ENCODE measurements at regions not wholly inside any gene's neighbourhood (a gene's known extent, or its start where the extent isn't known, plus 50 kb on each side); places are given as distances from the start of the nearest gene placed in this dataset.

- DNase-seq (ENCODE audit: low read depth in 3 of 3) = no peak
These were observed 587.7 kb downstream of the BRD1 start for GRCh38 chr22:49240016-49240380.

- no peak for DNase-seq (ENCODE audit: low read depth in 3 of 3)
These were observed 588.2 kb downstream of the BRD1 start for GRCh38 chr22:49239264-49240015.

- no peak for DNase-seq (ENCODE audit: low read depth in 3 of 3)
These were observed 589.2 kb downstream of the BRD1 start for GRCh38 chr22:49238181-49239141.

GRCh38 chr22:49237703-49238102 is 590.0 kb downstream of the BRD1 start:
- no peak for DNase-seq (ENCODE audit: low read depth in 3 of 3)

- DNase-seq (ENCODE audit: low read depth in 3 of 3) = no peak
These were observed 590.4 kb downstream of the BRD1 start for GRCh38 chr22:49237279-49237678.

- DNase-seq (ENCODE audit: low read depth in 3 of 3) = no peak
These were observed 591.1 kb downstream of the BRD1 start for GRCh38 chr22:49236541-49237075.

- no peak for DNase-seq (ENCODE audit: low read depth in 3 of 3)
These were observed 592.0 kb downstream of the BRD1 start for GRCh38 chr22:49235463-49236300.

GRCh38 chr22:49234459-49234858 is 593.2 kb downstream of the BRD1 start:
- no peak for DNase-seq (ENCODE audit: low read depth in 3 of 3)

GRCh38 chr22:49233507-49234100 is 594.1 kb downstream of the BRD1 start:
- no peak for DNase-seq (ENCODE audit: low read depth in 3 of 3)

- no peak for DNase-seq (ENCODE audit: low read depth in 3 of 3)
These were observed 595.2 kb downstream of the BRD1 start for GRCh38 chr22:49232319-49233067.

- no peak for DNase-seq (ENCODE audit: low read depth in 3 of 3)
These were observed 597.5 kb downstream of the BRD1 start for GRCh38 chr22:49230194-49230577.

- no peak for DNase-seq (ENCODE audit: low read depth in 3 of 3)
These were observed 598.0 kb downstream of the BRD1 start for GRCh38 chr22:49229483-49230193.

- DNase-seq (ENCODE audit: low read depth in 3 of 3) = no peak
These were observed 599.1 kb downstream of the BRD1 start for GRCh38 chr22:49228431-49229037.

- DNase-seq (ENCODE audit: low read depth in 3 of 3) = no peak
These were observed 600.0 kb downstream of the BRD1 start for GRCh38 chr22:49227670-49228069.

- DNase-seq (ENCODE audit: low read depth in 3 of 3) = no peak
These were observed 601.6 kb downstream of the BRD1 start for GRCh38 chr22:49226096-49226495.

- DNase-seq (ENCODE audit: low read depth in 3 of 3) = no peak
These were observed 603.4 kb downstream of the BRD1 start for GRCh38 chr22:49224243-49224642.

- no peak for DNase-seq (ENCODE audit: low read depth in 3 of 3)
These were observed 609.5 kb downstream of the BRD1 start for GRCh38 chr22:49218142-49218541.

GRCh38 chr22:49216579-49216978 is 611.1 kb downstream of the BRD1 start:
- no peak for DNase-seq (ENCODE audit: low read depth in 3 of 3)

GRCh38 chr22:49215840-49216239 is 611.8 kb downstream of the BRD1 start:
- DNase-seq (ENCODE audit: low read depth in 3 of 3) = no peak

- no peak for DNase-seq (ENCODE audit: low read depth in 3 of 3)
These were observed 612.7 kb downstream of the BRD1 start for GRCh38 chr22:49214976-49215375.

Data from stimulated activated CD4-positive, alpha-beta T cell treated with anti-CD3 and anti-CD28 coated beads, TNF-alpha, amount 100 ng/mL, for 48 hours (primary cell).